SH-SY5Y (cell line): ENCODE measurements at regions not wholly inside any gene's neighbourhood (a gene's known extent, or its start where the extent isn't known, plus 50 kb on each side); places are given as distances from the start of the nearest gene placed in this dataset.

Experiments used
- GATA2 ChIP-seq: IDR thresholded peaks from 2 replicates; pipeline ENCODE4 v1.6.1; 2011; ENCODE audit warnings: mild to moderate bottlenecking, low read depth, low read length
- GATA3 ChIP-seq: IDR thresholded peaks from 2 replicates; pipeline ENCODE4 v1.6.1; 2011; ENCODE audit warnings: low read depth, mild to moderate bottlenecking, low read length, moderate library complexity

- TF ChIP-seq GATA3 (no peak), GATA2 (no peak)
Observed at GRCh38 chr2:217481577-217481976, 521.2 kb downstream of the TNS1 start.

- TF ChIP-seq GATA2 (no peak), GATA3 (no peak)
Observed at GRCh38 chr2:217479566-217479965, 523.2 kb downstream of the TNS1 start.

GRCh38 chr2:217478831-217479455, 523.9 kb downstream of the TNS1 start:
- TF ChIP-seq GATA3 = no peak
- no peak for TF ChIP-seq GATA2

DNA sequence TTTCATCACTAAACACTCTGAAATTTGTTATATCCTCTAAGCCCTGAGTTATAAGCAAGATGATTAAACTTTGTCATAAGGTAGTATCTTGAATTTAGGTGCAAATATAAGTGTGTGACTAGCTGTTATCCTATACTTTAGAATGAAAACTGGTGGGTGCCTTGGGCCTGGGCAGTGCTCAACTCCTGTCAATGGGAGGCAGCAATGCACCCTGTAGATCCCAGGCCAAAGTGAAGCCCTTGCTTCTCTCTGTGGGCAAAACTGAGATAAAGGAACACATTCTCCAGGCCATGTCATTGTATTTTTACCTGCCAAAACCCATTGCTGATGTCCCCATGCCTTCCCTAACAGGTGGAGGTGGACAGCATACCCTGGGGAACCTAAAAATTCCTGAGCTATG, 525.2 kb downstream of the TNS1 start:
- no peak for TF ChIP-seq GATA3
- TF ChIP-seq GATA2 = no peak

DNA sequence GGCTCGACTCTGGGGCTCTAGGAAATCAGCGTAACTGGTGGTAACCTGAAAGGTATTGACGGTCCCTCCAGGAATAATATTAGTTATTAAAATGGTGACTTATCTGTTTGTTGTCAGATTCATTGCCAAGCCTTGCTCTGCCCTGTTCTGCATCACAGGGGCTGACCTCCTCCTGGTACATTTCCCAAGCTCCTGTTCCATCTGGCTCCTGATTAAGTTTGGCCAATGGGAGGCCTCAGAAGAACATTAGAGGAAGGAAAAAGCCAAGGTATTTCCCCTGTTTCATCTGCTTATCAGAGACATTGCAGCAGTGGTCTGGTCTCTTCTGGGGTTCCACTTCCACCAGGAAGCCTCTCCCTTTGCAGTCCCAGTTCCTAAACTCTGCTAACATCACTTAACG, 527.0 kb downstream of the TNS1 start:
- TF ChIP-seq GATA3 (no peak), GATA2 (no peak)

- TF ChIP-seq GATA3 (no peak), GATA2 (no peak)
Observed at GRCh38 chr2:217475101-217475500, 527.7 kb downstream of the TNS1 start.

GRCh38 chr2:217471319-217471718, 531.5 kb downstream of the TNS1 start:
- TF ChIP-seq GATA3 (no peak), GATA2 (no peak)

GRCh38 chr2:217469203-217469810, 533.5 kb downstream of the TNS1 start:
- TF ChIP-seq GATA2 (no peak), GATA3 (no peak)

DNA sequence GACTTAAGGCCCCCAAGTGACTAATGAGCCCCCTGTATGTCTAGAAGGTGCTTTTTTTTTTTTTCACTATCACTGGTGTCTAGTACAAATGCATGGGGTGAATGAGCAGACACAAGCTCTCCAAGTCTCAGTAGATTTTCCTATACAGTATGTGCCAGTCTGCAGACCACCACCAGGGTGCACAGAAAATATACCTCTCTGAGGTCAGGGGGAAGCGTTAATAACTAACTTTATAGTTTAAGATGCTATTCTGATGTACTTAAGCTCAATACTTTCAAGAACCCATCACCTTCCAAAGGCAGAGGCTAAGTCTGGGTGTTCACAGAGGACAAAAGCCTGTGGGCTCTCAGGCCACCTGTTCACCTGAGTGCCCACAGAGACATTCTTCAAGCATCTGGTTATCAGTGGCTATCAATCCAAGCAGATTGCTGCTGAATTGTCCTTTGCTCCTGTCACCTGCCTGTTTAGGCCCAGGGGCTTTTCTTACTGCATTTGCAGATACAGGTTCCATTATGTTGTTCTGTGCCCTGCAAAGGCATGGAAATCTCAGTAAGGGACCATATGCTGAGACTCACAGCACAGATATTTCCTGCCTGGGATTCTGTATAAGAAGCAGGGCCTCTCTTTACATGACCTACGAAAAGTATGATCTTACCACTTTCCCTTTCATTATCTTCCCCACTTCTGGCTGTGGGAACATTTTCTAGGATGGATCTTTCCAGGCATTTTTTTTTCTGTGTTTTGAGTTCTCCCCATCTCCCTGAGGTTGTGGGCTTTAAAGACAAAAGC, 534.6 kb downstream of the TNS1 start:
- no peak for TF ChIP-seq GATA3
- TF ChIP-seq GATA2 = no peak

DNA sequence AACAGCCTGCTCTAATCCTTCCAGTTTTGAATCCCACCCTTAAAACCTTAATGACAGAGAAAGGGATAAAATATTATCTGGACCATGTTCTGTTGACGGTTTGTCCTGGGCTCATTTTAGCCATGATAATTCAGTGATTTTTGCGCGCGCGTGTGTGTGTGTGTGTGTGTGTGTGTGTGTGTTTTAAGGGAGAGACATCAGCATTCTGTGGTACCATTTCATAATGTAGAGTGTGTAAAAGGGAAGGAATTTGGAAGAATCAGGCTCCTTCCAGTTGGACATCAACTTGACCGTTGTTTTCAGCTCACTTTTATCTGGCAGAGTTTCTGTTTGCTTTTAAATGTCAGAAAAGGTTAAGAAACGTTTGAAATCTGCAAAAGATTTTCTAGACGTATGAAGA, 535.5 kb downstream of the TNS1 start:
- TF ChIP-seq GATA2 (no peak), GATA3 (no peak)

- TF ChIP-seq GATA2 (no peak), GATA3 (no peak)
Observed at GRCh38 chr2:217466805-217467204, 536.0 kb downstream of the TNS1 start.

- no peak for TF ChIP-seq GATA3
- TF ChIP-seq GATA2 = no peak
Observed at GRCh38 chr2:217466104-217466503, 536.7 kb downstream of the TNS1 start.

- no peak for TF ChIP-seq GATA2
- TF ChIP-seq GATA3 = no peak
Observed at GRCh38 chr2:217465100-217465499, 537.7 kb downstream of the TNS1 start.

DNA sequence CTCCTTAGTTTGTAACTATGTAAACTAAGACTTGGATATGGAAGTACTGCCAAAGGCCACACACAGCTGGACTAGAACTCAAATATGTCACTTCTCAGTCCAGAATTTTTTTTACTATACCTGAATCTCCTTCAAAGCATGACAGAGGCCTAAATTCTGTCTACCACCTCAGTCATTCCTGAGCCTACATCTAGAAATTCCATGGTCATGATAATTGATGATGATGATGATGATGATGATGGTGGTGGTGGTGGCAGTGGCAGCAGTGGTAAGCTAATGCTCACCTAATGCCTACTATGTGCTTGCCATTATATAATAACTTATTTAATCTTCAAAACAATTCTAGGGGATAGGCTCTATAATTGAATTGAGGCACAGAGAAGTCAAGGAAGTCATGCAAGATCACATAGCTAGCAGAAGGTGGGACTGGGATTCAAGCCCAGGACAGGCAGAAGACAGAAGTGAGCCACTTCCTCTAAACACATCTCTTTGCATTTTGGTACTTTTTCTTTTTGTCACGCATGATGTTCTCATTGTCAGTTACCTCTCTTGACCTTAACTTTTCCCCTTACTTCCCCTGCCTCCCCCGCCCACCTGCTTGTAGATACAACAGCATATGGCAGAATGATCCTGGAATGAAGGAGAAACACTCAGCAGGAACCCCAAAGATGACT, 539.3 kb downstream of the TNS1 start:
- no peak for TF ChIP-seq GATA2
- TF ChIP-seq GATA3 = no peak
